ENCODE measurements at regions not wholly inside any gene's neighbourhood (a gene's known extent, or its start where the extent isn't known, plus 50 kb on each side); places are given as distances from the start of the nearest gene placed in this dataset.

DNA sequence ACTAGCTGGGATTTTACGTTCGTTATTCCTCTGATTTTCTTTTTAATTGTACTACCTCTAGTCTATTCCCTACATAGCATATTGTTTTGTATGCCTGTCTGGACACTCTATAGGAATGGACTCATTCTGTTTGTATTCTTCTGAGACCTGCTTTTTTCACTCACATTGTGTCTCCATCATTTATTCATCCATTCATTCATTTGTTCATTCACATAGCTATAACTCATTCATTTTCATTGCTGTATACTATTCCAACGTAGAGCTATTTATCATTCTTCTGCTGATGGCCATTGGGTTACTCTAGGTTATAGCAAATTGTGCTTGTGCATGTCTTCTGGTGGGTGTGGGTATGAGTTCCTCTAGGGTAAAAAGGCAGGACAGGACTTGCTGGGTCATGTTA lies 74.0 kb upstream of the SLC6A6 start:
- Histone ChIP-seq H3K9ac (ENCODE audit: low read depth, low read length) (no peak overlapping the region), H3K4me1 (ENCODE audit: insufficient read depth, low read length) (no peaks in the 10 kb centered on the region), H3K79me2 (ENCODE audit: insufficient read depth, low read length) (no peaks in the 10 kb centered on the region), H4K20me1 (ENCODE audit: insufficient read depth, low read length) (no peaks in the 10 kb centered on the region), H3K4me2 (ENCODE audit: insufficient read depth, low read length) (no peak overlapping the region), H3K4me3 (ENCODE audit: low read depth in 1 of 2, low read length in 2 of 2) (no peak overlapping the region), H2AFZ (ENCODE audit: low read depth, low read length) (no peak overlapping the region), H3K9me3 (ENCODE audit: insufficient read depth, low read length, severe bottlenecking) (no peaks in the 10 kb centered on the region), H3K27ac (ENCODE audit: low read length) (no peak overlapping the region), H3K27me3 (ENCODE audit: insufficient read depth, low read length, poor library complexity) (no peaks in the 10 kb centered on the region), H3K36me3 (ENCODE audit: insufficient read depth, low read length) (no peaks in the 10 kb centered on the region)
- DNase-seq (no peak), ATAC-seq (ENCODE audit: insufficient read depth, low read depth) (no peak)
- no peak for TF ChIP-seq EZH2 (IDR thresholded peaks at IDR 0.05; ENCODE audit: borderline replicate concordance, low read depth, low read length, severe bottlenecking)
- TF ChIP-seq, protein P1, sequence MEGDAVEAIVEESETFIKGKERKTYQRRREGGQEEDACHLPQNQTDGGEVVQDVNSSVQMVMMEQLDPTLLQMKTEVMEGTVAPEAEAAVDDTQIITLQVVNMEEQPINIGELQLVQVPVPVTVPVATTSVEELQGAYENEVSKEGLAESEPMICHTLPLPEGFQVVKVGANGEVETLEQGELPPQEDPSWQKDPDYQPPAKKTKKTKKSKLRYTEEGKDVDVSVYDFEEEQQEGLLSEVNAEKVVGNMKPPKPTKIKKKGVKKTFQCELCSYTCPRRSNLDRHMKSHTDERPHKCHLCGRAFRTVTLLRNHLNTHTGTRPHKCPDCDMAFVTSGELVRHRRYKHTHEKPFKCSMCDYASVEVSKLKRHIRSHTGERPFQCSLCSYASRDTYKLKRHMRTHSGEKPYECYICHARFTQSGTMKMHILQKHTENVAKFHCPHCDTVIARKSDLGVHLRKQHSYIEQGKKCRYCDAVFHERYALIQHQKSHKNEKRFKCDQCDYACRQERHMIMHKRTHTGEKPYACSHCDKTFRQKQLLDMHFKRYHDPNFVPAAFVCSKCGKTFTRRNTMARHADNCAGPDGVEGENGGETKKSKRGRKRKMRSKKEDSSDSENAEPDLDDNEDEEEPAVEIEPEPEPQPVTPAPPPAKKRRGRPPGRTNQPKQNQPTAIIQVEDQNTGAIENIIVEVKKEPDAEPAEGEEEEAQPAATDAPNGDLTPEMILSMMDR (IDR thresholded peaks at IDR 0.05; ENCODE audit: borderline replicate concordance, extremely low read depth, low read length, poor library complexity, severe bottlenecking), result no peak

DNA sequence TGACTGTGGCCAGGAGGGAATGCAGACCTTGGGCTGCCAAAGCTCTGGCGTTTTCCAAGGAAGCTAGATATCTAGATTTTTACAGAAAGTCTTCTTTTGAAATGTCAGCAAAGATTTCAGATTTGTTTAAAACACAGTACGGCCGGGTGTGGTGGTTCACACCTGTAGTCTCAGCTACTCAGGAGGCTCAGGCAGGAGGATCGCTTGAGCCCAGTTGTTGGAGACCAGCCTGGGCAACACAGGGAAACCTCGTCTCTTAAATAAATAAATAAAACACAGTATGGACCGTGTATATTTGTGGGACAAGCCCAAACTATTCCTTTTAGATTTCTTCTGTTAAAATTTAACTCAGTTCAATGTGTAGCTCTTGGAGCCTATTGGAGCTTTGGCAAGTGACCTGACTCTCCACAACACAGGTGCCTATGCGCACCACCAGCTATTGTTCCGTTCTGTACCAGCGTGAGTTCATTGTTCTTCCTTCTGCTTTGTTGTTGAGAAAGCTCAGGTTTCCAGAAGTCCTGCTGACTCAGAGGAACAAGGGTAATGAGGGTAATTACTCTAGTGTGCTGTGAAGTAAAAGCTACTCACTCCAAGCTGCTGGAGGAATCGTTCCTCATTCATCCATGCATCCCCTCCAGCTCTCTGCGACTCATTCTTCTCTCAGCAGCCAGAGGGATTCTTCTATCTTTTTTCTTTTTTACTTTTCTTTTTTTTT lies 73.1 kb upstream of the SLC6A6 start:
- ATAC-seq (ENCODE audit: insufficient read depth, low read depth), result no peak
- H3K36me3 ChIP-seq (ENCODE audit: insufficient read depth, low read length), result no peaks in the 10 kb centered on the region
- no peaks in the 10 kb centered on the region for H4K20me1 ChIP-seq (ENCODE audit: insufficient read depth, low read length)
- H3K27me3 ChIP-seq (ENCODE audit: insufficient read depth, low read length, poor library complexity), result no peaks in the 10 kb centered on the region
- H3K9ac ChIP-seq (ENCODE audit: low read depth, low read length), result no peak overlapping the region
- H3K9me3 ChIP-seq (ENCODE audit: insufficient read depth, low read length, severe bottlenecking), result no peaks in the 10 kb centered on the region
- H3K4me1 ChIP-seq (ENCODE audit: insufficient read depth, low read length), result no peaks in the 10 kb centered on the region
- H3K4me3 ChIP-seq (ENCODE audit: low read depth in 1 of 2, low read length in 2 of 2), result no peak overlapping the region
- no peak for DNase-seq
- H3K27ac ChIP-seq (ENCODE audit: low read length), result no peak overlapping the region
- no peak overlapping the region for H2AFZ ChIP-seq (ENCODE audit: low read depth, low read length)
- H3K4me2 ChIP-seq (ENCODE audit: insufficient read depth, low read length), result no peak overlapping the region
- H3K79me2 ChIP-seq (ENCODE audit: insufficient read depth, low read length), result no peaks in the 10 kb centered on the region
- TF ChIP-seq, protein P1 (IDR thresholded peaks at IDR 0.05; ENCODE audit: borderline replicate concordance, extremely low read depth, low read length, poor library complexity, severe bottlenecking), result no peak

DNA sequence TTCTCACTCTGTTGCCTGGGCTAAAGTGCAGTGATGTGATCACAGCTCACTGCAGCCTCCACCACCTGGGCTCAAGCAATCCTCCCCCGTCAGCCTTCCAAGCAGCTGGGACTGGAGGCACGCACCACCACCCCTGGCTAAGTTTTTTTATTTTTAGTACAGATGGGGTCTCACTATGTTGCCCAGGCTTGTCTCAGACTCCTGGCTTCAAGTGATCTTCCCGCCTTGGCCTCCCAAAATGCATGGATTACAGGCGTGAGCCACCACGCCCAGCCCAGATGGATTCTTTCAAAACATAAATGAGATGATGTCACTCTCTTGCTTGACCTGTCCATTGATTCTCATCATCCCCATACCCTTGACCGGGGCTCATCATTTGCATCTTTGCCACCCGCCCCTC lies 72.6 kb upstream of the SLC6A6 start:
- no peak overlapping the region for H2AFZ ChIP-seq (ENCODE audit: low read depth, low read length)
- no peak for ATAC-seq (ENCODE audit: insufficient read depth, low read depth)
- H3K4me2 ChIP-seq (ENCODE audit: insufficient read depth, low read length), result no peak overlapping the region
- H3K79me2 ChIP-seq (ENCODE audit: insufficient read depth, low read length), result no peaks in the 10 kb centered on the region
- no peaks in the 10 kb centered on the region for H3K36me3 ChIP-seq (ENCODE audit: insufficient read depth, low read length)
- H3K4me3 ChIP-seq (ENCODE audit: low read depth in 1 of 2, low read length in 2 of 2), result no peak overlapping the region
- no peaks in the 10 kb centered on the region for H3K9me3 ChIP-seq (ENCODE audit: insufficient read depth, low read length, severe bottlenecking)
- H3K4me1 ChIP-seq (ENCODE audit: insufficient read depth, low read length), result no peaks in the 10 kb centered on the region
- no peak overlapping the region for H3K9ac ChIP-seq (ENCODE audit: low read depth, low read length)
- TF ChIP-seq, protein P1 (IDR thresholded peaks at IDR 0.05; ENCODE audit: borderline replicate concordance, extremely low read depth, low read length, poor library complexity, severe bottlenecking), result no peak
- TF ChIP-seq EZH2 (IDR thresholded peaks at IDR 0.05; ENCODE audit: borderline replicate concordance, low read depth, low read length, severe bottlenecking), result no peak
- no peaks in the 10 kb centered on the region for H4K20me1 ChIP-seq (ENCODE audit: insufficient read depth, low read length)
- no peaks in the 10 kb centered on the region for H3K27me3 ChIP-seq (ENCODE audit: insufficient read depth, low read length, poor library complexity)
- DNase-seq, result no peak
- H3K27ac ChIP-seq (ENCODE audit: low read length), result no peak overlapping the region

All from DND-41 (cell line).